Endothelial cell of umbilical vein (primary cell): ENCODE measurements at regions not wholly inside any gene's neighbourhood (a gene's known extent, or its start where the extent isn't known, plus 50 kb on each side); places are given as distances from the start of the nearest gene placed in this dataset.

Experiments used
- BruUV-seq: library from RNA; stranded (reverse); fragments of 400-500 nt; replicated peaks from 2 replicates; lab custom pipeline; 2021; lab: Mats Ljungman, UMichigan
- CTCF ChIA-PET: fragments of 300-600, 350-600 bp; sonication (Branson Sonifier 250); formaldehyde crosslinking; loops from one replicate; lab custom pipeline; 2021; ENCODE audit warnings: antibody characterized with exemption, inconsistent platforms; lab: Charles Lee
- POLR2A ChIA-PET: fragments of 300-600, 350-600 bp; sonication (Branson Sonifier 250); formaldehyde crosslinking; loops from one replicate; lab custom pipeline; 2021; ENCODE audit warnings: antibody characterized with exemption, inconsistent platforms; lab: Charles Lee
- DNase-seq: peaks from one replicate; pipeline ENCODE4 v3.0.0-alpha.2; 2011; ENCODE audit warnings: low read depth, low spot score
- FAIRE-seq: peaks from 2 replicates; lab custom pipeline; 2011; peaks lifted over from hg19 to GRCh38; lab: Jason Lieb, UNC
- H2AFZ ChIP-seq: 2 replicates; pipeline ENCODE4 v1.6.0; 2012; ENCODE audit warnings: low read depth, low read length, control low read depth, inconsistent platforms
- H3K27ac ChIP-seq: 2 replicates; pipeline ENCODE4 v1.5.1; 2011; ENCODE audit warnings: low read depth, mild to moderate bottlenecking, control low read depth, low read length, moderate library complexity; ENCODE audit not compliant: insufficient read depth
- H3K27me3 ChIP-seq, 2 experiments: 2 replicates each; pipeline versions ENCODE4 v1.6.0 to v1.6.1; 2011; ENCODE audit warnings: low read length in 2 of 2, mixed read lengths in 1 of 2; ENCODE audit not compliant: control insufficient read depth in 2 of 2, insufficient read depth in 2 of 2
- H3K36me3 ChIP-seq, 2 experiments: 2 replicates in 1 of 2; 3 replicates in 1 of 2; pipeline ENCODE4 v1.5.1; 2011; ENCODE audit warnings: low read length in 2 of 2, mild to moderate bottlenecking in 1 of 2, moderate library complexity in 1 of 2; ENCODE audit not compliant: control insufficient read depth in 2 of 2, insufficient read depth in 2 of 2; ENCODE audit errors: extremely low read depth in 1 of 2
- H3K4me1 ChIP-seq: 3 replicates; pipeline ENCODE4 v1.5.1; 2011; ENCODE audit warnings: mild to moderate bottlenecking, low read length; ENCODE audit not compliant: control insufficient read depth, insufficient read depth; ENCODE audit errors: extremely low read depth
- H3K4me2 ChIP-seq: 2 replicates; pipeline ENCODE4 v1.6.1; 2011; ENCODE audit warnings: low read length, control low read depth, mixed read lengths; ENCODE audit not compliant: insufficient read depth
- H3K4me3 ChIP-seq, 3 experiments: fragments of 200-600 bp in 1 of 3; sonication (generic), shearing (Covaris generic) in 1 of 3; replicated peaks in 1 of 3; 2 replicates each; pipeline ENCODE4 v1.5.1; 2011 to 2016; ENCODE audit warnings: control low read depth in 3 of 3, low read length in 3 of 3, mild to moderate bottlenecking in 2 of 3, inconsistent platforms in 1 of 3, low read depth in 1 of 3, moderate library complexity in 1 of 3; ENCODE audit not compliant: insufficient read depth in 1 of 3
- H3K79me2 ChIP-seq: 2 replicates; pipeline ENCODE4 v1.6.0; 2012; ENCODE audit warnings: low read length, inconsistent platforms; ENCODE audit not compliant: control insufficient read depth, insufficient read depth
- H3K9ac ChIP-seq: replicated peaks from 2 replicates; pipeline ENCODE3; 2011; ENCODE audit warnings: low read length, control low read depth; ENCODE audit not compliant: insufficient read depth; ENCODE audit errors: extremely low read depth
- H3K9me1 ChIP-seq: replicated peaks from 3 replicates; pipeline ENCODE4 v1.6.0; 2011; ENCODE audit warnings: mild to moderate bottlenecking, low read length; ENCODE audit not compliant: control insufficient read depth, insufficient read depth; ENCODE audit errors: extremely low read depth
- H3K9me3 ChIP-seq: replicated peaks from 2 replicates; pipeline ENCODE4 v1.5.1; 2012; ENCODE audit warnings: low read length, inconsistent platforms; ENCODE audit not compliant: control insufficient read depth, insufficient read depth
- H4K20me1 ChIP-seq: replicated peaks from 2 replicates; pipeline ENCODE3; 2011; ENCODE audit warnings: mild to moderate bottlenecking, low read length; ENCODE audit not compliant: control insufficient read depth, insufficient read depth; ENCODE audit errors: extremely low read depth
- CTCF ChIP-seq, 2 donors: IDR thresholded peaks; 1 replicate in 1 of 2; 2 replicates in 1 of 2; pipeline ENCODE4 v1.5.1; 2011; ENCODE audit warnings: low read length in 2 of 2, mild to moderate bottlenecking in 2 of 2, moderate library complexity in 2 of 2, control low read depth in 1 of 2, inconsistent platforms in 1 of 2, low read depth in 1 of 2; ENCODE audit not compliant: insufficient read depth in 1 of 2; ENCODE audit errors: extremely low read depth in 1 of 2
- EZH2 ChIP-seq: IDR thresholded peaks from 2 replicates; pipeline ENCODE4 v1.6.1; 2012; ENCODE audit warnings: borderline replicate concordance, low read depth, mild to moderate bottlenecking, moderate library complexity, low read length, inconsistent platforms; ENCODE audit not compliant: severe bottlenecking
- FOS ChIP-seq: IDR thresholded peaks from 2 replicates; pipeline ENCODE4 v1.6.1; 2011; ENCODE audit warnings: mild to moderate bottlenecking, low read length, moderate library complexity, borderline replicate concordance; ENCODE audit not compliant: insufficient read depth
- GATA2 ChIP-seq: IDR thresholded peaks from 2 replicates; pipeline ENCODE4 v1.7.0; 2011; ENCODE audit warnings: low read depth, mild to moderate bottlenecking, moderate library complexity, mixed read lengths, low read length; ENCODE audit not compliant: insufficient read length, insufficient read depth
- JUN ChIP-seq: IDR thresholded peaks from 2 replicates; pipeline ENCODE4 v1.6.1; 2011; ENCODE audit warnings: borderline replicate concordance, low read depth; ENCODE audit not compliant: insufficient read length, insufficient read depth
- MAX ChIP-seq: IDR thresholded peaks from 2 replicates; pipeline ENCODE4 v1.6.1; 2011; ENCODE audit not compliant: insufficient read depth, insufficient read length
- MYC ChIP-seq: IDR thresholded peaks from one replicate; pipeline ENCODE4 v1.6.1; 2011; ENCODE audit warnings: mild to moderate bottlenecking, low read depth, low read length
- POLR2A ChIP-seq: IDR thresholded peaks from 2 replicates; pipeline ENCODE4 v1.6.1; 2012; ENCODE audit warnings: low read depth, mild to moderate bottlenecking, control low read depth, low read length
- POLR2AphosphoS5 ChIP-seq: IDR thresholded peaks from 2 replicates; pipeline ENCODE4 v1.6.1; 2012; ENCODE audit warnings: low read depth, mild to moderate bottlenecking, control low read depth, low read length, moderate library complexity; ENCODE audit not compliant: insufficient read depth
- dilution Hi-C: fragments of 300-500 bp; cut with MboI; formaldehyde crosslinking; loops from one replicate; pipeline ENCODE4 v1.15.0; 2019; ENCODE audit warnings: low sequenced_read_pairs; ENCODE audit not compliant: extremely low pct_ligation_motif_present
- intact Hi-C: fragments of 100-400 bp; cut with micrococcal nuclease; formaldehyde crosslinking; loops from one replicate; pipeline ENCODE4 v1.10.0; 2022

DNA sequence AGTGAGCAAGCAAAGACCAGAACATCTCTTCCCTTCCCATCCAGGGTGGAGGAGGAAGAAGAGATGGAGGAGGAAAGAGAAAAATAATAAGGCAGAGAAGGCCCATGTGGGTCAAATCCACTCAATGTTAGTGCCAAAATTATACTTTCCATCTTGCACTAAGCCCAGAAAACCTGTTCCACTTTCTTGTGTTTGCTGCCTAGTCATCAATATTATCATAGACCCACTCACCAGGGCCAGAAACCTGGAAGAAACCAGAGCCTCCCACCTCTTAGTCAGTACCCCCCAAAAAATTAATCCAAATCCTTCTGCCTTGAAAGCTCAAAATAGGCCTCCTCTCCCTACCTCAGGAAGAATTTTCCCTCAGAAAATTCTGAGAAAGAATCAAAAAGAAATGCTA is 171.1 kb downstream of the SOD2 start:
- Histone ChIP-seq H3K27ac (no peak overlapping the region), H3K4me3 (no peak overlapping the region), H3K36me3 (no peaks in the 10 kb centered on the region), H3K4me2 (no peak overlapping the region), H3K9me3 (peaks cover 2% of the 10 kb centered on the region), H3K79me2 (no peaks in the 10 kb centered on the region), H3K4me1 (no peaks in the 10 kb centered on the region), H2AFZ (no peak overlapping the region), H3K27me3 (no peaks in the 10 kb centered on the region), H4K20me1 (no peaks in the 10 kb centered on the region), H3K9me1 (no peaks in the 10 kb centered on the region), H3K9ac (no peak overlapping the region)
- DNase-seq (no peak), FAIRE-seq (no peak)
- intact Hi-C loops, result no loop called here
- CTCF ChIA-PET, result no interaction called here
- no TSS peak for BruUV-seq
- dilution Hi-C loops, result no loop called here
- TF ChIP-seq EZH2 (no peak), MYC (no peak), CTCF (IDR thresholded peaks at IDR 0.05; ENCODE audit: extremely low read depth in 1 of 2, insufficient read depth in 1 of 2, low read depth in 1 of 2, low read length in 2 of 2) (no peak), FOS (no peak), POLR2AphosphoS5 (no peak), JUN (no peak), GATA2 (no peak), MAX (no peak), POLR2A (no peak)
- POLR2A ChIA-PET, result no interaction called here
